SK-N-MC (cell line): ENCODE measurements at regions not wholly inside any gene's neighbourhood (a gene's known extent, or its start where the extent isn't known, plus 50 kb on each side); places are given as distances from the start of the nearest gene placed in this dataset.

ENCODE experiments used
- EZH2 ChIP-seq: fragments of 200-600 bp; sonication (generic); IDR thresholded peaks from one replicate; pipeline ENCODE4 v1.6.1; 2017; ENCODE audit warnings: antibody characterized with exemption
- POLR2AphosphoS5 ChIP-seq: IDR thresholded peaks from 2 replicates; pipeline ENCODE4 v1.6.1; 2012; ENCODE audit warnings: mild to moderate bottlenecking, low read depth, low read length, borderline replicate concordance

DNA sequence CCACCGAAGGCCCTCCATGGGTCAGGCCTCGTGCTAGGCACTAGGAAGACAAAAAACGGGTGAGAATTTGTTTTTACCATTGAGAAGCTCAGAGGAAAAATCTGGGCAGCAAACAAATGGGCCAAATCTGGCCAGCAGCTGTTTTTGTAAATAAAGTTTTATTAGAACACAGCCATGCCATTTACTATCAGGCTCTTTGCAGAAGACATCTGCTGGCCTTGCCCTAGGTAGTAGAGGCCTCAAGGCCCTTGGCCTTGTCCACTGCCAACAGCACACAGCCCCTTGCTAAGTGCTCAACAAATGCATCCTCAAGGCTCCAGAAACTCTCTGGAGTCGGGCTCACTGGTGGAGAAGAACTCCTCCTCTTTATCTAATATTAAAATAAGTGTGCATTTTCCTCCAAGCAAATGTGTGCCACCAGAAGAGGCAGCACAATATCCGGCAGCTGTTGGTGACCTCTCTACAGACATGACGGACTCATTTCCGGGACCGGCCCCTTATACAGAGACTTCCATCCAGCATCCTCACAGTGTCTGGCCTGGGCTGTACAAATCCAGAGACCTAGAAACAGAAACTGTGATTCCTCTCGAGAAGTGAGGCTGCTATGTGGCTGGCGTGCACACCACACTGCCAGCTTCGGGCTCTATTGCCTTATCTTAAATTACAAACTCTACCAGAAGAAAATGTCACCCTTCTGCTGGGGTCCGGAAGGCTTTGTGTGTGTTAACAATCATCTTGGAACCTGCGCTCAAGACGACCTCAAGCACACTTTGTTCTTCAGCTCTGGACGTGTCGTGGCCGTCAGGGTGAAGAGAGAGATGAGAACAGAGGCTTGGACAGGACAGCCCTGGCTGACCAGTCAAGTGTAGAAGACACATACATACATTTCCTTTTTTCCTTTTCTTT is 203.9 kb downstream of the TOMM20 start:
- TF ChIP-seq EZH2 (no peak), POLR2AphosphoS5 (no peak)
